B cell (primary cell): ENCODE measurements at regions not wholly inside any gene's neighbourhood (a gene's known extent, or its start where the extent isn't known, plus 50 kb on each side); places are given as distances from the start of the nearest gene placed in this dataset.

ENCODE experiments used
- ATAC-seq: fragments of 200-7000 bp; cut with Tn5 transposase; one replicate; pipeline ENCODE4 v1.10.0; 2021; ENCODE audit warnings: low read depth, mild to moderate bottlenecking, moderate number of reproducible peaks, moderate library complexity
- CTCF ChIA-PET: fragments of 350-600 bp; sonication (Branson Sonifier 250); formaldehyde crosslinking; loops from one replicate; lab custom pipeline; 2021; ENCODE audit warnings: antibody characterized with exemption, inconsistent platforms; lab: Charles Lee
- POLR2A ChIA-PET: fragments of 350-600 bp; sonication (Branson Sonifier 250); formaldehyde crosslinking; loops from one replicate; lab custom pipeline; 2021; ENCODE audit warnings: antibody characterized with exemption; lab: Charles Lee
- DNase-seq: peaks from one replicate; pipeline ENCODE4 v3.0.0; 2013
- H2AFZ ChIP-seq: 2 replicates; pipeline ENCODE4 v1.6.1; 2012; ENCODE audit warnings: mild to moderate bottlenecking, low read depth, low read length; ENCODE audit not compliant: insufficient read depth, poor library complexity, severe bottlenecking
- H3K27ac ChIP-seq, 2 donors: 1 replicate in 1 of 2; 2 replicates in 1 of 2; pipeline ENCODE4 v1.5.1; 2012 to 2013; ENCODE audit warnings: low read length in 2 of 2, mild to moderate bottlenecking in 2 of 2, moderate library complexity in 1 of 2
- H3K27me3 ChIP-seq, 4 experiments: fragments of 200-600 bp in 1 of 4; sonication (generic) in 1 of 4; replicated peaks in 1 of 4; 1 replicate in 2 of 4; 2 replicates in 2 of 4; pipeline versions ENCODE4 v1.6.1 to v1.7.0; 2013 to 2016; ENCODE audit warnings: low read length in 3 of 4, mild to moderate bottlenecking in 2 of 4, mixed read lengths in 1 of 4, moderate library complexity in 1 of 4; ENCODE audit not compliant: insufficient read depth in 4 of 4, control insufficient read depth in 3 of 4; ENCODE audit errors: control extremely low read depth in 1 of 4
- H3K36me3 ChIP-seq, 2 experiments: replicated peaks in 1 of 2; 1 replicate in 1 of 2; 2 replicates in 1 of 2; pipeline versions ENCODE4 v1.6.1 to v1.7.1; 2013; ENCODE audit warnings: low read length in 1 of 2; ENCODE audit not compliant: insufficient read depth in 2 of 2, control insufficient read depth in 1 of 2; ENCODE audit errors: control extremely low read depth in 1 of 2, extremely low read depth in 1 of 2
- H3K4me1 ChIP-seq, 2 donors: fragments of 200-600 bp in 1 of 2; sonication (generic) in 1 of 2; 1 replicate in 1 of 2; 2 replicates in 1 of 2; pipeline versions ENCODE4 v1.5.1 to v1.6.1; 2013 to 2017; ENCODE audit warnings: low read length in 2 of 2; ENCODE audit not compliant: control insufficient read depth in 2 of 2, insufficient read depth in 2 of 2
- H3K4me2 ChIP-seq: replicated peaks from 2 replicates; pipeline ENCODE3; 2012; ENCODE audit warnings: mild to moderate bottlenecking, low read depth, low read length; ENCODE audit not compliant: poor library complexity, severe bottlenecking
- H3K4me3 ChIP-seq, 5 experiments: fragments of 200-600 bp in 1 of 5; sonication (generic) in 1 of 5; 1 replicate in 3 of 5; 2 replicates in 2 of 5; pipeline versions ENCODE4 v1.5.1 to v1.7.0; 2011 to 2016; ENCODE audit warnings: low read length in 4 of 5, mild to moderate bottlenecking in 4 of 5, low read depth in 2 of 5, control low read depth in 1 of 5, moderate library complexity in 1 of 5; ENCODE audit not compliant: insufficient read depth in 1 of 5; ENCODE audit errors: control extremely low read depth in 1 of 5, extremely low read depth in 1 of 5
- H3K79me2 ChIP-seq: fragments of 200-600 bp; sonication (generic); one replicate; pipeline ENCODE4 v1.6.0; 2016; ENCODE audit warnings: low read length; ENCODE audit not compliant: control insufficient read depth, insufficient read depth
- H3K9ac ChIP-seq: fragments of 200-600 bp; sonication (generic); 2 replicates; pipeline ENCODE4 v1.6.1; 2017; ENCODE audit warnings: mild to moderate bottlenecking, low read length, moderate library complexity
- H3K9me3 ChIP-seq, 3 donors: one replicate each; pipeline versions ENCODE4 v1.6.1 to v1.7.1; 2013; ENCODE audit warnings: low read length in 2 of 3; ENCODE audit not compliant: control insufficient read depth in 2 of 3, insufficient read depth in 1 of 3; ENCODE audit errors: control extremely low read depth in 1 of 3
- H4K20me1 ChIP-seq: 2 replicates; pipeline ENCODE4 v1.6.0; 2012; ENCODE audit warnings: mild to moderate bottlenecking, low read length; ENCODE audit not compliant: insufficient read depth, control insufficient read depth, poor library complexity, severe bottlenecking
- H3K27ac Mint-ChIP-seq: one replicate; pipeline ENCODE4 v1.8.0; 2021; ENCODE audit warnings: mixed read lengths
- H3K27me3 Mint-ChIP-seq: one replicate; pipeline ENCODE4 v1.8.0; 2021; ENCODE audit warnings: mixed read lengths
- H3K4me1 Mint-ChIP-seq: one replicate; pipeline ENCODE4 v1.8.0; 2021; ENCODE audit warnings: mixed read lengths
- H3K4me3 Mint-ChIP-seq: one replicate; pipeline ENCODE4 v1.8.0; 2021; ENCODE audit warnings: mixed read lengths
- H3K9me3 Mint-ChIP-seq: one replicate; pipeline ENCODE4 v1.8.0; 2022; ENCODE audit warnings: mixed read lengths; ENCODE audit not compliant: insufficient read depth
- CTCF ChIP-seq: fragments of 200-600 bp; IDR thresholded peaks from one replicate; pipeline ENCODE4 v1.8.0; 2022; ENCODE audit warnings: antibody characterized with exemption, mild to moderate bottlenecking
- EZH2 ChIP-seq: IDR thresholded peaks from 2 replicates; pipeline ENCODE4 v1.6.1; 2012; ENCODE audit warnings: borderline replicate concordance, low read depth, mild to moderate bottlenecking, moderate library complexity, low read length; ENCODE audit not compliant: insufficient read depth, poor library complexity, severe bottlenecking
- WGBS: methylation state at CpG from one replicate; pipeline ENCODE4 v1.1.5; 2013; ENCODE audit warnings: missing lambda C conversion rate; ENCODE audit not compliant: insufficient coverage; 5-methylcytosine and 5-hydroxymethylcytosine counted together
- intact Hi-C: fragments of 100-400 bp; cut with micrococcal nuclease; formaldehyde crosslinking; loops from one replicate; pipeline ENCODE4 v1.10.0; 2022

GRCh38 chr4:17109126-17109525 lies 210.7 kb upstream of the LDB2 start:
- H3K27ac ChIP-seq = no peak overlapping the region
- no peaks in the 10 kb centered on the region for H3K79me2 ChIP-seq
- no peak overlapping the region for H3K9ac ChIP-seq
- H3K4me1 ChIP-seq = no peaks in the 10 kb centered on the region
- intact Hi-C loops = no loop called here
- ChIA-PET POLR2A (no interaction called here), CTCF (no interaction called here)
- no peak for ATAC-seq
- H3K4me2 ChIP-seq = no peak overlapping the region
- WGBS = 50% methylated on average over 1 of the region's 2 CpGs
- H3K9me3 ChIP-seq = peaks cover 0 to 5% (median 0%) of the 10 kb centered on the region in 3 donors
- no peaks in the 10 kb centered on the region for H3K27me3 ChIP-seq
- no peak for DNase-seq
- H3K36me3 ChIP-seq = no peaks in the 10 kb centered on the region
- Mint-ChIP-seq H3K27ac (no peak overlapping the region), H3K27me3 (no peaks in the 10 kb centered on the region), H3K4me3 (no peak overlapping the region), H3K4me1 (no peaks in the 10 kb centered on the region), H3K9me3 (no peaks in the 10 kb centered on the region)
- TF ChIP-seq CTCF (no peak), EZH2 (no peak)
- no peak overlapping the region for H3K4me3 ChIP-seq
- no peaks in the 10 kb centered on the region for H4K20me1 ChIP-seq
- H2AFZ ChIP-seq = no peak overlapping the region

GRCh38 chr4:17103231-17103630 lies 204.8 kb upstream of the LDB2 start:
- Mint-ChIP-seq H3K27ac (no peak overlapping the region), H3K27me3 (no peaks in the 10 kb centered on the region), H3K4me1 (no peaks in the 10 kb centered on the region), H3K9me3 (no peaks in the 10 kb centered on the region), H3K4me3 (no peak overlapping the region)
- intact Hi-C loops = no loop called here
- ATAC-seq = no peak
- H3K27me3 ChIP-seq = no peaks in the 10 kb centered on the region
- H3K9me3 ChIP-seq = no peaks in the 10 kb centered on the region
- WGBS = no CpG with 5 or more reads among the region's 1 CpG
- TF ChIP-seq EZH2 (no peak), CTCF (no peak)
- H3K4me3 ChIP-seq = no peak overlapping the region
- H3K36me3 ChIP-seq = no peaks in the 10 kb centered on the region
- POLR2A ChIA-PET = no interaction called here
- no peaks in the 10 kb centered on the region for H4K20me1 ChIP-seq
- H3K27ac ChIP-seq = no peak overlapping the region
- H3K79me2 ChIP-seq = no peaks in the 10 kb centered on the region
- CTCF ChIA-PET = no interaction called here
- no peak for DNase-seq
- no peak overlapping the region for H2AFZ ChIP-seq
- H3K9ac ChIP-seq = no peak overlapping the region
- no peaks in the 10 kb centered on the region for H3K4me1 ChIP-seq
- no peak overlapping the region for H3K4me2 ChIP-seq
